SKM-1 treated with dmso at 0.1 percent for 144 hours (cell line): ENCODE measurements at regions not wholly inside any gene's neighbourhood (a gene's known extent, or its start where the extent isn't known, plus 50 kb on each side); places are given as distances from the start of the nearest gene placed in this dataset.

Source experiments
- DNase-seq: peaks from one replicate; lab custom pipeline; 2025; ENCODE audit not compliant: unreplicated experiment; lab: John Stamatoyannopoulos, UW

GRCh38 chr13:103726808-103727207 lies 660.6 kb upstream of the SLC10A2 start:
- no peak for DNase-seq

- no peak for DNase-seq
Observed at GRCh38 chr13:103716718-103717117, 650.5 kb upstream of the SLC10A2 start.

GRCh38 chr13:103715335-103715734 lies 649.1 kb upstream of the SLC10A2 start:
- no peak for DNase-seq

- no peak for DNase-seq
Observed at GRCh38 chr13:103703246-103703645, 637.0 kb upstream of the SLC10A2 start.

- no peak for DNase-seq
Observed at GRCh38 chr13:103698000-103698399, 631.8 kb upstream of the SLC10A2 start.

GRCh38 chr13:103695320-103695719 lies 629.1 kb upstream of the SLC10A2 start:
- no peak for DNase-seq

- DNase-seq, result no peak
Observed at GRCh38 chr13:103694471-103694870, 628.3 kb upstream of the SLC10A2 start.

- no peak for DNase-seq
Observed at GRCh38 chr13:103694033-103694432, 627.8 kb upstream of the SLC10A2 start.

GRCh38 chr13:103692442-103692841 lies 626.2 kb upstream of the SLC10A2 start:
- no peak for DNase-seq

- no peak for DNase-seq
Observed at GRCh38 chr13:103676329-103676728, 610.1 kb upstream of the SLC10A2 start.

- DNase-seq, result no peak
Observed at GRCh38 chr13:103671547-103671946, 605.3 kb upstream of the SLC10A2 start.

GRCh38 chr13:103663996-103664395 lies 597.8 kb upstream of the SLC10A2 start:
- DNase-seq, result no peak

- no peak for DNase-seq
Observed at GRCh38 chr13:103656311-103656710, 590.1 kb upstream of the SLC10A2 start.

GRCh38 chr13:103640606-103641005 lies 574.4 kb upstream of the SLC10A2 start:
- DNase-seq, result no peak

- no peak for DNase-seq
Observed at GRCh38 chr13:103639326-103639725, 573.1 kb upstream of the SLC10A2 start.

GRCh38 chr13:103638706-103639105 lies 572.5 kb upstream of the SLC10A2 start:
- no peak for DNase-seq

GRCh38 chr13:103634066-103634465 lies 567.8 kb upstream of the SLC10A2 start:
- no peak for DNase-seq

- no peak for DNase-seq
Observed at GRCh38 chr13:103625194-103625593, 559.0 kb upstream of the SLC10A2 start.

- no peak for DNase-seq
Observed at GRCh38 chr13:103618151-103618550, 551.9 kb upstream of the SLC10A2 start.

- no peak for DNase-seq
Observed at GRCh38 chr13:103615771-103616170, 549.6 kb upstream of the SLC10A2 start.

- no peak for DNase-seq
Observed at GRCh38 chr13:103614761-103615160, 548.5 kb upstream of the SLC10A2 start.

- DNase-seq, result no peak
Observed at GRCh38 chr13:103607995-103608394, 541.8 kb upstream of the SLC10A2 start.

- DNase-seq, result no peak
Observed at GRCh38 chr13:103605546-103606326, 539.5 kb upstream of the SLC10A2 start.
